DMS79 (cell line): ENCODE measurements at regions not wholly inside any gene's neighbourhood (a gene's known extent, or its start where the extent isn't known, plus 50 kb on each side); places are given as distances from the start of the nearest gene placed in this dataset.

Experiments
- DNase-seq: peaks from one replicate; lab custom pipeline; 2025; lab: John Stamatoyannopoulos, UW

DNA sequence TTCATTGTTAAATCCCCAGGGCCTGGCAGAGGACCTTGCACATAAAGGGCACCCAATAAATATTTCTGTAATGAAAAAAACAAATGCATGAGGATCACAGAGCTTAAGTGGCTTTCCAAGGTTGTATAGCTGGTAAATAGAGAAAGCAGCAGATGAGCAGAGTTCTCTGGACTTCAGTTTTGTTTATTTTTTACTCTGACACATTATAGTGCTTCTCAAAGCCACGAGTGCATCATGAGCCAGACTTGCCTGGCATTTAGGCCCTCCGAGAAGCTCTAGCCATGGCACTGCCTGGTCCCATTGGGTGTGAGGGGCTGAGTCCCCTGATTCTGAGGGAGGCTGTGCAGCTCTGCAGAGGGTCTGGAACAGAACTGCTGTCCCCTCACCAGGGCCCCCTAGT, 87.2 kb upstream of the ZNF32 start:
- DNase-seq, result no peak

DNA sequence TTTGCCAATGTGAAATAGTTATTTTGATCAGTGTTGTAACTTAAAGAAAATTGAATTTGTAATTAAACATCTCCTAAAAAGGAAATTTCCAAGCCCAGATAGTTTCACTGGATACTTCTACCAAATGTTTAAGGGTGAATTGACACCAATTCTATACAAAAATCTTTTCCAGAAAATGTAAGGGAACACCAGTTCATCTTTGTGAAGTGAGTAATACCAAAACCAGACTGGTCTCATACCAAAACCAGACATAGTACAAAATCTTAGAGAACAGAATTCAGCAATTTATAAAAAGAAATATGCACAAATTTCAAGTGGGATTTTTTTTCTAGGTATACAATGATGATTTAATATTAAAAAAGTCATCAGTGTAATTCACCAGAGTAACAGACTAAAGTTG, 86.0 kb upstream of the ZNF32 start:
- no peak for DNase-seq

DNA sequence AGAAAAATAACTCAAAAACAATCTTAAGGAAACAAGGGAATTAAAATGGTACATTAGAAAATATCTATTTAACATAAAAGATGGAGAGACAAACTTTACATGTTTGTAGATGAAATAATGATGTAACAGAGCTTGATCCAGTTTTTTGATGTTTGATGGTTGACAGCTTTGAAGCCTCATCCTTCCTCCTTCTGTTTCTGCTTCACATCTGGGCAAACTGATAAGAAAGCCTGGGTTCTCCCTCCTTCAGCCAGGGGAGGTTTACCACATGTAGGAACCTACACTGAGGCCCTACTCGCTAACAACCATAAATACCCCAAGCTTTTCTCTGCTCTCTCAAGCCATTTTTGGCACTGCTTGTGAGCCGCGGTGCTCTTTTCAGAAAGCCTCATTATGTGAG, 82.8 kb upstream of the ZNF32 start:
- DNase-seq, result no peak

- DNase-seq, result no peak
These were observed 79.7 kb upstream of the ZNF32 start for GRCh38 chr10:43728425-43728824.

DNA sequence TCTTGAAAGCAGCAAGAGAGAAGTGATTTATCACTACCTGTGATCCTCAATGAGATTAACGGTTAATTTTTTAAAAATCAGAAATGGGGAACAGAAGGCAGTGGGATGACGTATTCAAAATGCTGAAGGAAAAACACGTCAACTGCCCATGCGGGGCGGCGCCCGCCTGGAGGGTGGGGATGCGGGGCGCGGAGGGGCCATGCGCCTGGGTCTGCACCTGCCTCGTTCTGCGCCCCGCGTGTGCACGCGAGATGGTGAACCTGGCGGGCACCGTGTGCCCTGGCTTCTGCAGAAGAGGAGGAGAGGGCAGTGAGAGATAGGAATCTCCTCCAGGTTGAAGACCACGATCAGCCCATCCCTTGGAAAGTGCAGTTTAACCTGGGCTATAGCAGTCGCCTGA, 79.3 kb upstream of the ZNF32 start:
- DNase-seq, result no peak

GRCh38 chr10:43715334-43715733, 66.7 kb upstream of the ZNF32 start:
- DNase-seq, result no peak

DNA sequence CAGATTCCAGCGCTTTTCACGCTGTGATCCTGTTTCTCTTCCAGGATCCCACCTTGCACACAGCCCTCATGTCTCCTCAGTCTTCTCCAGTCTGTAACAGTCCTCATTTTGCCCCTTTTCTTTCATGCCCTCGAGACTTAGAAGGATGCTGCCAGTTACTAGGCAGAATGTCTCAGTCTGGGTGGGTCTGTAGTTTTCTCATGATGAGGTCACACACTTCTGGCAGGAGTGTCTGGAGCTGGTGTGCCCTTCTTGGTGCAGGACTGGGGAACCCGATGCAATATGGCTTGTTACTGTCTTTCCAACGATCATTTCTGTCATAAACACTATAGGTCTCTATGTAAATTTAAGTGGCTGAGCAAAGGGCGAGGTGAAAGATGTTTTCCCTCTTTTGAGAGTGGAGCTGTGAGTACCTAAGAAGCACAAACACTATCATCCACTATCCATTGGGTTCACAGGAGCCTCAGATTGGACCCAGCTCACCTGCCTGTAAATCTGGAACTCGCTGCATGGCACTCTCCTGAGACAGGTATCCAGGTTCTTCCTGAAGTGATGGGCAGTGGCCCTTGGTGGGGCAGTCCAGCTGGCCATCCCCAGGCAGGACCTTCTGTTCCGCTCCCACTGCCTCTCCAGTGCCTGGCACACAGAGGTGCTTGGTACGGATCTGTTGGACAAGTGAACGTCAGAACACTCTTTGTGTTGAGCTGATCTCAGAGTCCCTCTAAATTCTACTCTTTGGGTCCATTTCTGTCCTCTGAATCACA, 64.3 kb upstream of the ZNF32 start:
- no peak for DNase-seq

- no peak for DNase-seq
These were observed 62.2 kb upstream of the ZNF32 start for GRCh38 chr10:43710772-43711471.

GRCh38 chr10:43708262-43708661, 59.6 kb upstream of the ZNF32 start:
- DNase-seq, result no peak

DNA sequence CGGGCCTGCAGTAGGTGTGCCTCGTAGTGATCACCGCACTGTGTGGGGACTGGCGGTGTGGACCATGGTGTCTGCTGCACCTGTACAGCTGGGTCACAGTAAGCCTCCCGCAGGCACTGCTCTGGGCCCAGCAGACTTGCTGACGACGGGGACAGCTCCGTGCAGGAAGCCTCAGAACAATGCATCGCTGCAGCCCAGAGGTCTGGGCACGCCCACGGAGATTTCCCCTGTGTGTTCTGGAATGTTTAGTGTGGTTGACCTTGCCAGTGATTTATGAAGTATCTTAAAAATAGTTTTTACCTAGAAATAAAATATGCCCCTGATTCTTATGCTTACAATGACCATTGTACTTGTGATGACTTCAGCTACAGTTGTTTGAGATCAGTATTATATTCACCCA, 59.1 kb upstream of the ZNF32 start:
- no peak for DNase-seq

GRCh38 chr10:43706166-43706565, 57.5 kb upstream of the ZNF32 start:
- DNase-seq, result no peak

DNA sequence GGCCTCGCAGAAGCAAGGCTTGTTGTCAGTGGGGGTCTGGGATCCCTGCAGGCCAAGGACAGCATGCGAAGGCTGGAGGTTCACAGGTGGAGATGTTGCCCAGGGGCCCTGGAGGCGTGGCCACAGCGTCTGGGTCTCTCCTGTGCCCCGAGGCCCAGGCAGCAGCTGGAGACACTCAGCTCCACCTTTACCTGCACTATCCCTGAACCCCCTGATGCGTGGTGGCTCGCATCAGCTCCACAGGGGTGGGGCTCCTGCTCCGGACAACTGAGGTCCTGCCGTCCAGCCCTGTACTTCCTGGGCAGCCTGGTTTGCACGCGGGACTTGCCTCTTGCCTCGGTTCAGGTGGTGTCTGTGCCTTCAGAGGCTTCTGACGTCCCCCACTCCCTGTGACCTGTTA, 54.6 kb upstream of the ZNF32 start:
- DNase-seq, result no peak

DNA sequence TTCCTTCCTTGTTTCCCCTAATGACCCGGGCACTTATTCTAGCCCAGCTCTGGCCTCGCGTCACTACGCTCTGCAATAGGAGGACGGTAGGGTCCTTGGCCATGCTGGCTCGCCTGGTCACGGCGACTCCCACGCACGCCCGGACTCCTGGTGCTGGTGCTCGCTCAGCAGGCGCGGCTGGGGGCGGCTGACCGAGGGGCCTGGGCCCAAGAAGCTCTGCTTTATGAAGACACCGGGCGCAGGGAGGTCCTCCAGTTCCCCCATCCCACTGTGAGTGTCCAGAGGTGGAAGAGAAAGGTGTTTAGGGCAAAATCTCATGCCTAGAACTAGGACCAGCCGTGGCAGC, 54.2 kb upstream of the ZNF32 start:
- no peak for DNase-seq

DNA sequence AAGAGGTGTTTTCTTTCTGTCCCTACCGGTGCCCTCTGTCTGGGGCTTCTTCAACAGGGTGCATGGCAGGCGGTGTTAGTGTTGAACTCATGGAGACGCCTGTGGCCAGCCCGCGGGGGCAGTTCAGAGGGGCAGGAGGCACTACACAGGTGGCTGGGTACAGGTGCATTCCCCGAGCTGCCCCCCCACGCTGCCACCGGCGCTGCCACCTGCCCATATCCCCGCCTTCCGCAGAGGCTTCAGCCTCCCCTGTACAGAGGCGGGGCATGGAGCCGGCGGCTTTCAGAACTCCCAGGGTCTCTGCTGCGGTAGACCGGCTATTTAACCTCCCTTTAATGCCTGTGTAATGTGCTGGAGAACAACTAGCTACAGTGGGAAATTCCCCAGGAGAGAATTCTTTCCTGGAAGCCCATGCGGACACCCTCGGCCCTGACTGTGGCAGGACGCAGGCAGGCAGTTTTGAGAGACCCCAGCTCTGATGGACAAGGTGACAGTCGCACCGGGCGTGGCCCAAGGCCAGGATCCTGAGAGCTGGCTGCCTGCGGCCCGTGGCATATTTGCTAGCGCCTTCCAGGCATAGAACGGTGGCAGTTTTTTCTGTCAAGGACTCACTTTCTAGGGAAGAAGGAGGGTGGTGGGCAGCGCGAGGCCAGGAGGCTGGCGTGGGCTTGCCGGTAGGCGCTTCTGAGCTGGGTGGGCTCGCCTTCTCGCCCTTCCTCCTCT, 53.7 kb upstream of the ZNF32 start:
- DNase-seq, result no peak

- DNase-seq, result no peak
These were observed 52.6 kb upstream of the ZNF32 start for GRCh38 chr10:43701295-43701694.

DNA sequence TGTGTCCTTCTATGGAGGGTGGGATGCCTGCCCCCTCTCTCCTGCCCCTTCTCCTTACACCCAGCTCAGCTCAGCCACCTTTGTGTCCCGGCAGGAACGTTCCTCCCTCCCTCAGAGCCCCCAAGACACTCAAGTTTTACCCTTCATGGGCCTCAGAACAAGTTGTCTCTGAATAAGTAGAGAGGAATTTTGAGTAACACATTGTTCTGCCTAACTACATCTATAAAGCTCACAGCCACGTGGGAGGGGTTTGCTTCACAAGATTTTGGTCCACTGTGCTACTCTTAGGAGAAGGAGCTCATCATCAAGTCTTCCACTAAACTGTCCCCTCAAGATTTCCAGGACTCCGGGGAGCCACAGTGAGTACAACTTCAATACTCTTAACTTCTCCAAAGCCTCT, 51.6 kb upstream of the ZNF32 start:
- DNase-seq, result no peak

- no peak for DNase-seq
These were observed 50.8 kb upstream of the ZNF32 start for GRCh38 chr10:43699516-43699915.
